ENCODE measurements at regions not wholly inside any gene's neighbourhood (a gene's known extent, or its start where the extent isn't known, plus 50 kb on each side); places are given as distances from the start of the nearest gene placed in this dataset.

- Histone ChIP-seq H3K36me3 (no peaks in the 10 kb centered on the region), H3K27me3 (no peaks in the 10 kb centered on the region), H3K4me1 (peaks cover 0 to 8% (median 0%) of the 10 kb centered on the region in 3 donors), H3K27ac (no peak overlapping the region), H3K9me3 (no peaks in the 10 kb centered on the region), H3K4me3 (no peak overlapping the region)
- 95 to 98% methylated on average over 3 of the region's 3 CpGs for WGBS, 2 donors (ENCODE audit: low coverage in 1 of 2)
- no peak for TF ChIP-seq CTCF (IDR thresholded peaks at IDR 0.05)
- TF ChIP-seq EP300 (IDR thresholded peaks at IDR 0.05), result no peak
- TF ChIP-seq POLR2A (IDR thresholded peaks at IDR 0.05), result no peak
- no peak for TF ChIP-seq POLR2AphosphoS5 (IDR thresholded peaks at IDR 0.05)
- no peak for ATAC-seq
Measured at GRCh38 chr6:109263873-109264700, 118.2 kb downstream of the CD164 start.

DNA sequence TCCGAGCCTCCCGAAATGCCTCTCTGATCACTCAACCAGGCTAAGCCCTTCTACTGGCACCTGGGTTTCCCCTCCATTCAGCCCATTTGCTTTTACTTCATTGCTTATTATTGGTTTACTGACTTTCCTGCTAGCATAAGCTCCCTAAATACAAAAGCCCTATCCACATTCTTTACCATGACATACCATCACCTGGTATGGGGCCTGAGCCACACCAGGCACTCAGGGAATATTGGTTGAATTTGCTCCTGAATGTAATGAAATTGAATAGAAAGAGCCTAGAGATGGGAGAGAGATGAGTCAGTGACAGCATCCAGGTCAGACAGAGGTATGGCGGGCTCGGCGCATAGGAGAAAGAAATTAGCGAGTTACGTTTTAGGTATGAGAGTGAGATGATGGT lies 120.0 kb downstream of the CD164 start:
- Histone ChIP-seq H3K36me3 (no peaks in the 10 kb centered on the region), H3K4me3 (no peak overlapping the region), H3K27me3 (no peaks in the 10 kb centered on the region), H3K4me1 (peaks cover 0 to 8% (median 0%) of the 10 kb centered on the region in 3 donors), H3K9me3 (no peaks in the 10 kb centered on the region), H3K27ac (no peak overlapping the region)
- TF ChIP-seq POLR2AphosphoS5 (IDR thresholded peaks at IDR 0.05) (no peak), CTCF (IDR thresholded peaks at IDR 0.05) (no peak)
- WGBS, 2 donors (ENCODE audit: low coverage in 1 of 2), result 96 to 100% methylated on average over 3 to 7 of the region's 7 CpGs
- no peak for ATAC-seq

DNA sequence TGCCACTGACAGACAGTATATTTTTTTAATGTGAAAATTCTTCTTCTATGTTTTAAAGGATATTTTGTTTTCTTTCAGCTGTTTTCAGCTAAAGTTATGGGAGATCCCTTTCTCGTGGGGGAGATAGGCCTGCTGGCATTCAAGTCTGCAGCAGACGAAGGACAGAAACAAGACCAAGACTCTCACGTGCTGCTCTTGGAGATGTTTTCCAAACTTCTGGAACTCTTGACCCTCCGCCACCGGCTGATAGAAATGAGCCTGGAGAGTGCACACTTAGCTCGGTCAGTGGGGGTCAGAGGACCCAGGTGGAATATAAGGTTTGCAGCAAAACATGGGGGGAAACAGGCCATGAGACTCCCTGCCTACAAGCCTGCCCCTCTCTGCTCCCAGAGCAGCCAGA lies 120.5 kb downstream of the CD164 start:
- 47 to 61% methylated on average over 3 of the region's 6 CpGs for WGBS, 2 donors (ENCODE audit: low coverage in 1 of 2)
- TF ChIP-seq POLR2AphosphoS5 (IDR thresholded peaks at IDR 0.05), result no peak
- no peak for TF ChIP-seq EP300 (IDR thresholded peaks at IDR 0.05)
- TF ChIP-seq CTCF (IDR thresholded peaks at IDR 0.05), result no peak
- TF ChIP-seq POLR2A (IDR thresholded peaks at IDR 0.05), result no peak
- H3K27me3 ChIP-seq, result no peaks in the 10 kb centered on the region
- H3K4me1 ChIP-seq, result peaks cover 0 to 8% (median 0%) of the 10 kb centered on the region in 3 donors
- H3K27ac ChIP-seq, result peak overlapping the region in 1 of 4 donors; percentile 33
- no peaks in the 10 kb centered on the region for H3K9me3 ChIP-seq
- no peaks in the 10 kb centered on the region for H3K36me3 ChIP-seq
- H3K4me3 ChIP-seq, result no peak overlapping the region
- no peak for ATAC-seq

GRCh38 chr6:109260701-109261100 lies 121.6 kb downstream of the CD164 start:
- no peak for TF ChIP-seq CTCF (IDR thresholded peaks at IDR 0.05)
- no peak for TF ChIP-seq POLR2A (IDR thresholded peaks at IDR 0.05)
- no peak for TF ChIP-seq POLR2AphosphoS5 (IDR thresholded peaks at IDR 0.05)
- TF ChIP-seq EP300 (IDR thresholded peaks at IDR 0.05), result no peak
- ATAC-seq, result no peak
- 87 to 97% methylated on average over 3 of the region's 3 CpGs for WGBS, 2 donors (ENCODE audit: low coverage in 1 of 2)

DNA sequence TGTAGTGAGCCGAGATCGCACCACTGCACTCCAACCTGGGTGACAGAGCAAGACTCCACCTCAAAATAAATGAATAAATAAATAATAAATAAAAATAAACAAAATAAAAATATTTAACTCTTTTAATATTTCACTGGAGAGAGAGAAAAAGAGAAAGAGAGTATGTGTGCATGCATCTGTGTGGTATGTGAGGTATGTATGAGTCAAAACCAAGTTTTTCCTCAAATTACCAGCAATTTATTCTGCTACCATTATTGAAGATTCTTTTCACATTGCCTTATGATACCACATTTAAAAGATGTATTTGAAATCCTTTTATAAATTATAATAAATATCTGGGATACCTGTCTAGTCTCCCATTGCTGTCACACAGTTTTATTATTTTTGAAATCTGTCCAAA lies 122.1 kb downstream of the CD164 start:
- Histone ChIP-seq H3K9me3 (no peaks in the 10 kb centered on the region), H3K4me1 (peaks cover 0 to 8% (median 0%) of the 10 kb centered on the region in 3 donors), H3K4me3 (no peak overlapping the region), H3K27me3 (no peaks in the 10 kb centered on the region), H3K27ac (no peak overlapping the region), H3K36me3 (no peaks in the 10 kb centered on the region)
- WGBS, 2 donors (ENCODE audit: low coverage in 1 of 2), result 93 to 95% methylated on average over 2 of the region's 2 CpGs
- TF ChIP-seq POLR2A (IDR thresholded peaks at IDR 0.05), result no peak
- no peak for TF ChIP-seq POLR2AphosphoS5 (IDR thresholded peaks at IDR 0.05)
- no peak for TF ChIP-seq EP300 (IDR thresholded peaks at IDR 0.05)
- TF ChIP-seq CTCF (IDR thresholded peaks at IDR 0.05), result no peak
- no peak for ATAC-seq

More at GRCh38 chr6:109260701-109261100, 121.6 kb downstream of the CD164 start:
- Histone ChIP-seq H3K4me3 (no peak overlapping the region), H3K36me3 (no peaks in the 10 kb centered on the region), H3K4me1 (peaks cover 0 to 8% (median 0%) of the 10 kb centered on the region in 3 donors), H3K27ac (no peak overlapping the region), H3K9me3 (no peaks in the 10 kb centered on the region), H3K27me3 (no peaks in the 10 kb centered on the region)
